ENCODE measurements at regions not wholly inside any gene's neighbourhood (a gene's known extent, or its start where the extent isn't known, plus 50 kb on each side); places are given as distances from the start of the nearest gene placed in this dataset.

DNA sequence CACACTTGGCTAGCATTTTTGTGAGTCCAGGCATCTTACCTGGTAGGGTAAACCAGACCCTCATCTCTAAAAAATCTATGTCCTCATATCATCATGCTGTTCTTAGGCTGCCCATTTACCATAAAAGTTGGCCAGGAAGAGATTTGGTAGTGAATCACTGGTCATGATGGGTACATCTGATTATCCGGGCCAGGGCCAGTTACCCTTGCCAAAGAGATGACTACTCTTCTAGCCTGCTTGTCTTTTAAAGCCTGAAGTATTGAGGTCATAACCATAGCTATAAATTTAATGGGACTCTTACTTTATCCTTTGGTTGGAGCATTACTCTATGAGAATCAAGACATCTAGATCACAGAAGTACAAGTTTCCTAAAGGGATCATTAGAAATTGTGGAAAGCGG is 276.8 kb downstream of the TENT5A start:
- Histone ChIP-seq H3K4me3 (no peak overlapping the region), H3K27me3 (no peaks in the 10 kb centered on the region), H3K9me3 (no peaks in the 10 kb centered on the region), H3K27ac (no peak overlapping the region), H3K36me3 (no peaks in the 10 kb centered on the region), H3K4me1 (no peaks in the 10 kb centered on the region)
- 93% methylated on average over 2 of the region's 2 CpGs for WGBS (ENCODE audit: insufficient coverage, low coverage, low lambda C conversion rate, missing lambda C conversion rate)
- no peak for DNase-seq
- ATAC-seq = no peak
- intact Hi-C loops (cut with DNase I) = no loop called here
- no peak for TF ChIP-seq POLR2A (IDR thresholded peaks at IDR 0.05)
- TF ChIP-seq, protein P1, sequence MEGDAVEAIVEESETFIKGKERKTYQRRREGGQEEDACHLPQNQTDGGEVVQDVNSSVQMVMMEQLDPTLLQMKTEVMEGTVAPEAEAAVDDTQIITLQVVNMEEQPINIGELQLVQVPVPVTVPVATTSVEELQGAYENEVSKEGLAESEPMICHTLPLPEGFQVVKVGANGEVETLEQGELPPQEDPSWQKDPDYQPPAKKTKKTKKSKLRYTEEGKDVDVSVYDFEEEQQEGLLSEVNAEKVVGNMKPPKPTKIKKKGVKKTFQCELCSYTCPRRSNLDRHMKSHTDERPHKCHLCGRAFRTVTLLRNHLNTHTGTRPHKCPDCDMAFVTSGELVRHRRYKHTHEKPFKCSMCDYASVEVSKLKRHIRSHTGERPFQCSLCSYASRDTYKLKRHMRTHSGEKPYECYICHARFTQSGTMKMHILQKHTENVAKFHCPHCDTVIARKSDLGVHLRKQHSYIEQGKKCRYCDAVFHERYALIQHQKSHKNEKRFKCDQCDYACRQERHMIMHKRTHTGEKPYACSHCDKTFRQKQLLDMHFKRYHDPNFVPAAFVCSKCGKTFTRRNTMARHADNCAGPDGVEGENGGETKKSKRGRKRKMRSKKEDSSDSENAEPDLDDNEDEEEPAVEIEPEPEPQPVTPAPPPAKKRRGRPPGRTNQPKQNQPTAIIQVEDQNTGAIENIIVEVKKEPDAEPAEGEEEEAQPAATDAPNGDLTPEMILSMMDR (IDR thresholded peaks at IDR 0.05) = no peak

DNA sequence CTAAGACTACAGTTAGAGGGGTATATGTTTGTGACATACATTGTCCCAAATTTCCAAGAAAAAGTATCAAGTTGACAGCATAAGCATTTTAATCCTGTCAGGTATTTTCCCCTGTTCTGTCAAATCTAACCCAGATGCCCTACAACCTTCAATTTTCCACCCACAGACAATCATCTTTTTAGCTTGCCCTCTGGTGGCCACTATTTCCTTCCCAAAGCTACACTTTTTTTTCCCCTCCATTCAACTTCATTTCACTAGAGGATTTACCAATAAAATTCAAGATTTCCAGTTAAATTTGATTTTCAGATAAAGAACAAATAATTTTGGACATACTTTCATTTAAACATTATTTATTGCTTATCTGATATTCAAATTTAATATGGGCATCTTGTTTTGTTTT is 286.6 kb downstream of the TENT5A start:
- Histone ChIP-seq H3K9me3 (no peaks in the 10 kb centered on the region), H3K36me3 (no peaks in the 10 kb centered on the region), H3K4me1 (no peaks in the 10 kb centered on the region), H3K4me3 (no peak overlapping the region), H3K27ac (no peak overlapping the region), H3K27me3 (no peaks in the 10 kb centered on the region)
- TF ChIP-seq POLR2A (IDR thresholded peaks at IDR 0.05) = no peak
- TF ChIP-seq, protein P1 (IDR thresholded peaks at IDR 0.05) = peak; percentile 53 to 69 (median 69)
- DNase-seq = no peak
- ATAC-seq = peak; percentile 75 to 83 (median 80)
- intact Hi-C loops (cut with DNase I) = no loop called here

DNA sequence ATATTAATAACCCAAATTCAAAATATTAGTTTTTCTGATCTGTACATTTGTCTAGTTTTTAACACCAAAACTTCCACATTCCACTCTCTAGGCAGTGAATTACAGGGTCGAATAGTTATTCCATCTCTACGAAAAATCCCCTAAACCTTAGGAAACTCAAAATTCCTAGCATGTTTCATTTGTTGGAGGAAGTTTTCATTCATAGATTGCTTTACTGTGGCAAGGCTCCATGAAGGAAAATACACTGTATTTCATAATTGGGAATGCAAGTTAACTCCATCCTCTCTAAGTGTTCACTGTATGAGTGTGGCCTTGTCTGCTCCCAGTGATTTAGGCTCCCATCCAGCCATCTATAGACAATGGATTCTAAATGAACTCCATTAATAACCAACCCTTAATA is 296.1 kb downstream of the TENT5A start:
- DNase-seq = no peak
- TF ChIP-seq, protein P1 (IDR thresholded peaks at IDR 0.05) = no peak
- no peak for TF ChIP-seq POLR2A (IDR thresholded peaks at IDR 0.05)
- Histone ChIP-seq H3K9me3 (no peaks in the 10 kb centered on the region), H3K4me3 (no peak overlapping the region), H3K36me3 (no peaks in the 10 kb centered on the region), H3K27ac (no peak overlapping the region), H3K4me1 (no peaks in the 10 kb centered on the region), H3K27me3 (no peaks in the 10 kb centered on the region)
- WGBS (ENCODE audit: insufficient coverage, low coverage, low lambda C conversion rate, missing lambda C conversion rate) = 60% methylated on average over 2 of the region's 2 CpGs
- no peak for ATAC-seq
- intact Hi-C loops (cut with DNase I) = no loop called here

DNA sequence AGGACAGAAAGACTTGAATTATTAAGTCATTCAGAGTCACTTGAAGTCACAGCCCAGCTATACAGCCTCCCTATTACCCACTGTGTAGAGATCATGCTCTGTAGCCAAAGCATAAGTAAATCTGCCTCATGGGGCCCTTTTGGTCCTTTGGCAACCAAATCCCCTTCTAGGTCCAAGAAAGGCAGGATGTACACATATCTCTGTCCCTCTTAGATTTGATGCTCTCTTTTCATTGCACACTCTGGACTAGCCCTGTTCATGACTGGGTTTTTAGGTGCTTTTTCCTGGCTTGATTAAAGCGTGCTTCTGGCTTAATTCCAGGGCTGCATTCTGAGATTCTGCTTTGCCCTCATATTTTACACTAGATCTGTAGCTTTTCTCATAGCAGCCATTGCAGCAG is 296.8 kb downstream of the TENT5A start:
- Histone ChIP-seq H3K36me3 (no peaks in the 10 kb centered on the region), H3K4me1 (no peaks in the 10 kb centered on the region), H3K9me3 (no peaks in the 10 kb centered on the region), H3K27ac (no peak overlapping the region), H3K4me3 (no peak overlapping the region), H3K27me3 (no peaks in the 10 kb centered on the region)
- TF ChIP-seq POLR2A (IDR thresholded peaks at IDR 0.05) = no peak
- TF ChIP-seq, protein P1 (IDR thresholded peaks at IDR 0.05) = no peak
- intact Hi-C loops (cut with DNase I) = no loop called here
- 58% methylated on average over 1 of the region's 1 CpG for WGBS (ENCODE audit: insufficient coverage, low coverage, low lambda C conversion rate, missing lambda C conversion rate)
- no peak for ATAC-seq
- DNase-seq = no peak

DNA sequence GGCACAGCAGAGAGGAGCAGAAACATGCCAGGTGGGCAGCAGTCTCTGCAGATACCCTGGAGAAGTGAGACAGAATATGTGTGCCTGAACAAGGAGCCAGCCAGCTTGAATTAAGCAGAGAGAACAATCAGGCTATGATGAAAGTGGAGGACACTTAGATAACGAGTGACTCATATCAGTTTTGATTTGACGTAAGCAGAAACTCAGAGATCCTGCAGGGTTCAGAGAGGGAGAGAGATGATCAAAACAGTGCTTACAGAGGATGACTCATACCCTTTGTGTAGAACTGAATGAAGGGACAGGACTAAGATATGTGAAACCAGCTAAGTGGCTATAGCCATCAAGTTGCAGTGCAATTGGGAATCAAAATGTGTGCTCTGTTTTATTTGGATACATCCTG is 300.7 kb downstream of the TENT5A start:
- Histone ChIP-seq H3K4me1 (no peaks in the 10 kb centered on the region), H3K9me3 (no peaks in the 10 kb centered on the region), H3K27me3 (no peaks in the 10 kb centered on the region), H3K4me3 (no peak overlapping the region), H3K27ac (no peak overlapping the region), H3K36me3 (no peaks in the 10 kb centered on the region)
- DNase-seq = no peak
- peak in 2 of 4 donors; percentile 53 to 86 for ATAC-seq
- TF ChIP-seq POLR2A (IDR thresholded peaks at IDR 0.05) = no peak
- TF ChIP-seq, protein P1 (IDR thresholded peaks at IDR 0.05) = no peak
- intact Hi-C loops (cut with DNase I) = no loop called here
- 63% methylated on average over 2 of the region's 2 CpGs for WGBS (ENCODE audit: insufficient coverage, low coverage, low lambda C conversion rate, missing lambda C conversion rate)
